Ovary (tissue), 3 donors: ENCODE measurements at regions not wholly inside any gene's neighbourhood (a gene's known extent, or its start where the extent isn't known, plus 50 kb on each side); places are given as distances from the start of the nearest gene placed in this dataset.

Experiments
- CTCF ChIP-seq, 3 donors: fragments of 450-650 bp in 2 of 3; fragments of 200-600 bp in 1 of 3; IDR thresholded peaks; one replicate each; pipeline versions ENCODE4 v1.5.1 to v1.8.0; 2016 to 2022; ENCODE audit warnings: antibody characterized with exemption in 3 of 3, mild to moderate bottlenecking in 1 of 3
- POLR2A ChIP-seq: fragments of 450-650 bp; IDR thresholded peaks from one replicate; pipeline ENCODE4 v1.6.1; 2017; ENCODE audit warnings: antibody characterized with exemption, mild to moderate bottlenecking, moderate library complexity
- donor health status: DM: no; HTN: no; CAD: no.

GRCh38 chr1:47593598-47594285, 155.9 kb downstream of the FOXD2 start:
- TF ChIP-seq CTCF (IDR thresholded peaks at IDR 0.05) (no peak), POLR2A (no peak)
